ENCODE measurements at regions not wholly inside any gene's neighbourhood (a gene's known extent, or its start where the extent isn't known, plus 50 kb on each side); places are given as distances from the start of the nearest gene placed in this dataset.

DNA sequence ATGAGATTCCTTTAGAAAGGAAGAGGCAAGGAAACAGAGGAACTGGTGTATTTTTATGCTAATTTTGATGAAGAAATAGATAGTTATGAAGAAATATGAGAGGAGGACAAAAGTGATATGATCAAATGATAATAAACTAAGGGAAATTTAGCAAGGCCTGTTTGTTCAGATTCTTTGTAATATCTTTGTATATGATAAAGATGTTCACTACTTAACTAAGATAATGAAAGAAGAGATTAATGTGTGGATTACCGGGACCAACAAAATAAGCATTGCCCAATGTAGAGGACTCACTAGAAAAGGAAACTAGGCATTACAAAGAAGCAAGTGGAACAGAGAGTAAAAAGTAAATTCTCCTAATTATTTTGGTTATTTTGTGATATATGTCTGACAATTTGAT, 99.0 kb upstream of the FIGN start:
- H3K9me3 ChIP-seq (ENCODE audit: control insufficient read depth, low read length) = no peaks in the 10 kb centered on the region
- H3K27ac ChIP-seq (ENCODE audit: low read depth, low read length) = no peak overlapping the region
- no peaks in the 10 kb centered on the region for H3K36me3 ChIP-seq (ENCODE audit: control insufficient read depth, insufficient read depth, low read length)
- no peak for DNase-seq
- H3K9ac ChIP-seq (ENCODE audit: extremely low read depth, low read length, poor library complexity, severe bottlenecking) = no peak overlapping the region
- WGBS, 2 experiments (ENCODE audit: insufficient coverage in 1 of 2, insufficient read length in 1 of 2) = 80 to 95% methylated on average over 1 of the region's 1 CpG
- H3K4me3 Mint-ChIP-seq = no peak overlapping the region
- H3K27me3 ChIP-seq (ENCODE audit: control insufficient read depth, insufficient read depth, low read length, poor library complexity, severe bottlenecking) = no peaks in the 10 kb centered on the region
- no peaks in the 10 kb centered on the region for H3K9me3 Mint-ChIP-seq
- peaks cover 7% of the 10 kb centered on the region for H3K4me1 ChIP-seq (ENCODE audit: control insufficient read depth, insufficient read depth, low read length)
- no peak overlapping the region for H3K27ac Mint-ChIP-seq
- no peaks in the 10 kb centered on the region for H3K4me1 Mint-ChIP-seq
- no peak overlapping the region for H3K4me3 ChIP-seq (ENCODE audit: low read length)
- H3K36me3 Mint-ChIP-seq (ENCODE audit: low read depth) = no peaks in the 10 kb centered on the region
- no peaks in the 10 kb centered on the region for H3K27me3 Mint-ChIP-seq (ENCODE audit: insufficient read depth)
- TF ChIP-seq CTCF (conservative IDR thresholded peaks at IDR 0.05) = no peak

DNA sequence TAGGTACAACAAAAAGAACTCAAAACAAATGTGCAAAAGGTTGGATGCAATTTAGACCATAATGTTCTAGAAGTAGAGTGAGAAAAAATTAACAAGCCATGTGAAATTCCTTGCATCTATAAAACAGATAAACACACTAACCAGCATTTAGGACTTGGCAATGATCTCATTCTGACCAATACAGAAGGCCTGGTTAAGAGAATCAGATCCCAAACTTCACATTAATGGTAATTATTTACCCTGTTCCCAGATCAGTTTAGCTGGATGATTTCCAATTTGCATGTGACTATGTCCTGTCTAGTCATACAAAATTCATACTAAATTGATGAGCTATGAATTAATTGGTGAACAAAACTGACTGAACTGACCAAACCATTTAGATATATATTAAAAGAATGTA, 98.4 kb upstream of the FIGN start:
- no peaks in the 10 kb centered on the region for H3K9me3 ChIP-seq (ENCODE audit: control insufficient read depth, low read length)
- no peaks in the 10 kb centered on the region for H3K36me3 ChIP-seq (ENCODE audit: control insufficient read depth, insufficient read depth, low read length)
- H3K9ac ChIP-seq (ENCODE audit: extremely low read depth, low read length, poor library complexity, severe bottlenecking) = no peak overlapping the region
- Mint-ChIP-seq H3K4me3 (no peak overlapping the region), H3K27ac (no peak overlapping the region), H3K4me1 (no peaks in the 10 kb centered on the region), H3K27me3 (ENCODE audit: insufficient read depth) (no peaks in the 10 kb centered on the region), H3K36me3 (ENCODE audit: low read depth) (no peaks in the 10 kb centered on the region), H3K9me3 (peaks cover 4% of the 10 kb centered on the region)
- no peak overlapping the region for H3K27ac ChIP-seq (ENCODE audit: low read depth, low read length)
- H3K4me3 ChIP-seq (ENCODE audit: low read length) = no peak overlapping the region
- no peaks in the 10 kb centered on the region for H3K27me3 ChIP-seq (ENCODE audit: control insufficient read depth, insufficient read depth, low read length, poor library complexity, severe bottlenecking)
- no peak for TF ChIP-seq CTCF (conservative IDR thresholded peaks at IDR 0.05)
- H3K4me1 ChIP-seq (ENCODE audit: control insufficient read depth, insufficient read depth, low read length) = peaks cover 7% of the 10 kb centered on the region
- DNase-seq = no peak

DNA sequence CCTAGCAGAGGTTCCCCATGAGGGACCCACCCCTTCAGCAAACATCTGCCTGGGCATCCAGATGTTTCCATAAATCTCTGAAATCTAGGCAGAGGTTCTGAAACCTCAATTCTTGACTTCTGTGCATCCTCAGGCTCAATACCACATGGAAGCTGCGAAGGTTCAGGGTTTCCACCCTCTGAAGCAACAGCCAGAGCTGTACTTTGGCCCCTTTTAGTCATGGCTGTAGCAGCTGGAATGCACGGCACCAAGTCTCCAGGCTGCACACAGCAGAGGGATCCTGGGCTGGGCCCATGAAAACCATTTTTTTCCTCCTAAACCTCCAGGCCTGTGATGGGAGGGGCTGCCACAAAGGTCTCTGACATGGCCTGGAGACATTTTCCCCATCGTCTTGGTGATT, 93.0 kb upstream of the FIGN start:
- no peak overlapping the region for H3K27ac ChIP-seq (ENCODE audit: low read depth, low read length)
- H3K4me1 ChIP-seq (ENCODE audit: control insufficient read depth, insufficient read depth, low read length) = peaks cover 7% of the 10 kb centered on the region
- no peak for DNase-seq
- no peaks in the 10 kb centered on the region for H3K36me3 Mint-ChIP-seq (ENCODE audit: low read depth)
- H3K9ac ChIP-seq (ENCODE audit: extremely low read depth, low read length, poor library complexity, severe bottlenecking) = no peak overlapping the region
- peaks cover 11% of the 10 kb centered on the region for H3K9me3 ChIP-seq (ENCODE audit: control insufficient read depth, low read length)
- no peak overlapping the region for H3K4me3 Mint-ChIP-seq
- no peaks in the 10 kb centered on the region for H3K27me3 Mint-ChIP-seq (ENCODE audit: insufficient read depth)
- WGBS, 2 experiments (ENCODE audit: insufficient coverage in 1 of 2, insufficient read length in 1 of 2) = 92 to 94% methylated on average over 2 to 3 of the region's 3 CpGs
- H3K27ac Mint-ChIP-seq = no peak overlapping the region
- H3K27me3 ChIP-seq (ENCODE audit: control insufficient read depth, insufficient read depth, low read length, poor library complexity, severe bottlenecking) = no peaks in the 10 kb centered on the region
- peaks cover 19% of the 10 kb centered on the region for H3K9me3 Mint-ChIP-seq
- no peak overlapping the region for H3K4me3 ChIP-seq (ENCODE audit: low read length)
- no peaks in the 10 kb centered on the region for H3K4me1 Mint-ChIP-seq
- TF ChIP-seq CTCF (conservative IDR thresholded peaks at IDR 0.05) = no peak
- H3K36me3 ChIP-seq (ENCODE audit: control insufficient read depth, insufficient read depth, low read length) = no peaks in the 10 kb centered on the region

Measured in endodermal cell (in vitro differentiated cells).